ENCODE measurements at regions not wholly inside any gene's neighbourhood (a gene's known extent, or its start where the extent isn't known, plus 50 kb on each side); places are given as distances from the start of the nearest gene placed in this dataset.

GRCh38 chr2:54382601-54383000, 73.5 kb upstream of the SPTBN1 start:
- H3K4me1 Mint-ChIP-seq (ENCODE audit: low read depth, unreplicated experiment): peaks cover 5% of the 10 kb centered on the region

GRCh38 chr2:54384301-54385203, 71.6 kb upstream of the SPTBN1 start:
- Mint-ChIP-seq H3K9me3 (ENCODE audit: unreplicated experiment) (no peaks in the 10 kb centered on the region), H3K27me3 (ENCODE audit: low read depth, unreplicated experiment) (peaks cover 6% of the 10 kb centered on the region), H3K36me3 (ENCODE audit: low read depth, unreplicated experiment) (no peaks in the 10 kb centered on the region), H3K4me3 (ENCODE audit: unreplicated experiment) (no peak overlapping the region), H3K4me1 (ENCODE audit: low read depth, unreplicated experiment) (peaks cover 10% of the 10 kb centered on the region), H3K27ac (ENCODE audit: unreplicated experiment) (no peak overlapping the region)
- H3K79me2 ChIP-seq (ENCODE audit: insufficient read depth, low read length): no peaks in the 10 kb centered on the region
- DNase-seq (ENCODE audit: low read depth): no peak
- H3K9me3 ChIP-seq (ENCODE audit: insufficient read depth, low read depth, low read length): no peaks in the 10 kb centered on the region
- no peak for FAIRE-seq
- no peaks in the 10 kb centered on the region for H3K36me3 ChIP-seq (ENCODE audit: insufficient read depth, low read length)
- no peaks in the 10 kb centered on the region for H4K20me1 ChIP-seq (ENCODE audit: insufficient read depth, low read length)
- no peaks in the 10 kb centered on the region for H3K27me3 ChIP-seq (ENCODE audit: insufficient read depth, low read length)
- TF ChIP-seq CTCF (IDR thresholded peaks at IDR 0.05; ENCODE audit: insufficient read depth, low read depth, low read length) (no peak), EZH2 (IDR thresholded peaks at IDR 0.05; ENCODE audit: insufficient read depth, low read length) (no peak)
- H3K4me1 ChIP-seq (ENCODE audit: insufficient read depth, low read length): peaks cover 3% of the 10 kb centered on the region
- H3K4me2 ChIP-seq (ENCODE audit: low read length): peak overlapping the region; percentile 23
- H3K9ac ChIP-seq (ENCODE audit: low read length): no peak overlapping the region
- no peak overlapping the region for H3K27ac ChIP-seq (ENCODE audit: low read depth, low read length)
- peak overlapping the region; percentile 77 for H2AFZ ChIP-seq (ENCODE audit: low read depth, low read length)
- H3K4me3 ChIP-seq (ENCODE audit: insufficient read depth, low read depth, low read length): no peak overlapping the region

More at GRCh38 chr2:54382601-54383000, 73.5 kb upstream of the SPTBN1 start:
- H3K4me2 ChIP-seq (ENCODE audit: low read length): no peak overlapping the region
- no peaks in the 10 kb centered on the region for H3K79me2 ChIP-seq (ENCODE audit: insufficient read depth, low read length)
- DNase-seq (ENCODE audit: low read depth) (peak; percentile 33), FAIRE-seq (no peak)
- H3K27ac Mint-ChIP-seq (ENCODE audit: unreplicated experiment): no peak overlapping the region
- H3K9ac ChIP-seq (ENCODE audit: low read length): no peak overlapping the region
- H3K27ac ChIP-seq (ENCODE audit: low read depth, low read length): no peak overlapping the region
- H3K9me3 Mint-ChIP-seq (ENCODE audit: unreplicated experiment): no peaks in the 10 kb centered on the region
- TF ChIP-seq EZH2 (IDR thresholded peaks at IDR 0.05; ENCODE audit: insufficient read depth, low read length) (no peak), CTCF (IDR thresholded peaks at IDR 0.05; ENCODE audit: insufficient read depth, low read depth, low read length) (no peak)
- H3K36me3 Mint-ChIP-seq (ENCODE audit: low read depth, unreplicated experiment): no peaks in the 10 kb centered on the region
- H3K27me3 Mint-ChIP-seq (ENCODE audit: low read depth, unreplicated experiment): peaks cover 6% of the 10 kb centered on the region
- H3K36me3 ChIP-seq (ENCODE audit: insufficient read depth, low read length): no peaks in the 10 kb centered on the region
- no peaks in the 10 kb centered on the region for H3K9me3 ChIP-seq (ENCODE audit: insufficient read depth, low read depth, low read length)
- H3K4me1 ChIP-seq (ENCODE audit: insufficient read depth, low read length): peaks cover 3% of the 10 kb centered on the region
- H3K4me3 Mint-ChIP-seq (ENCODE audit: unreplicated experiment): no peak overlapping the region
- no peak overlapping the region for H2AFZ ChIP-seq (ENCODE audit: low read depth, low read length)
- H3K4me3 ChIP-seq (ENCODE audit: insufficient read depth, low read depth, low read length): no peak overlapping the region
- no peaks in the 10 kb centered on the region for H4K20me1 ChIP-seq (ENCODE audit: insufficient read depth, low read length)
- H3K27me3 ChIP-seq (ENCODE audit: insufficient read depth, low read length): no peaks in the 10 kb centered on the region

- Mint-ChIP-seq H3K36me3 (ENCODE audit: low read depth, unreplicated experiment) (no peaks in the 10 kb centered on the region), H3K9me3 (ENCODE audit: unreplicated experiment) (no peaks in the 10 kb centered on the region), H3K27ac (ENCODE audit: unreplicated experiment) (no peak overlapping the region), H3K27me3 (ENCODE audit: low read depth, unreplicated experiment) (peaks cover 6% of the 10 kb centered on the region), H3K4me3 (ENCODE audit: unreplicated experiment) (no peak overlapping the region), H3K4me1 (ENCODE audit: low read depth, unreplicated experiment) (peaks cover 10% of the 10 kb centered on the region)
- no peaks in the 10 kb centered on the region for H3K27me3 ChIP-seq (ENCODE audit: insufficient read depth, low read length)
- peaks cover 3% of the 10 kb centered on the region for H3K4me1 ChIP-seq (ENCODE audit: insufficient read depth, low read length)
- DNase-seq (ENCODE audit: low read depth): no peak
- H3K9ac ChIP-seq (ENCODE audit: low read length): no peak overlapping the region
- no peak overlapping the region for H3K27ac ChIP-seq (ENCODE audit: low read depth, low read length)
- no peaks in the 10 kb centered on the region for H3K79me2 ChIP-seq (ENCODE audit: insufficient read depth, low read length)
- no peaks in the 10 kb centered on the region for H3K36me3 ChIP-seq (ENCODE audit: insufficient read depth, low read length)
- TF ChIP-seq CTCF (IDR thresholded peaks at IDR 0.05; ENCODE audit: insufficient read depth, low read depth, low read length) (no peak), EZH2 (IDR thresholded peaks at IDR 0.05; ENCODE audit: insufficient read depth, low read length) (no peak)
- H2AFZ ChIP-seq (ENCODE audit: low read depth, low read length): no peak overlapping the region
- H4K20me1 ChIP-seq (ENCODE audit: insufficient read depth, low read length): no peaks in the 10 kb centered on the region
- FAIRE-seq: no peak
- H3K4me2 ChIP-seq (ENCODE audit: low read length): no peak overlapping the region
- no peak overlapping the region for H3K4me3 ChIP-seq (ENCODE audit: insufficient read depth, low read depth, low read length)
- H3K9me3 ChIP-seq (ENCODE audit: insufficient read depth, low read depth, low read length): no peaks in the 10 kb centered on the region
These were observed 70.9 kb upstream of the SPTBN1 start for GRCh38 chr2:54385271-54385670.

All from astrocyte (in vitro differentiated cells and primary cell).